ENCODE measurements at regions not wholly inside any gene's neighbourhood (a gene's known extent, or its start where the extent isn't known, plus 50 kb on each side); places are given as distances from the start of the nearest gene placed in this dataset.
"Not testable (repeated sequence)": the region's sequence is repeated elsewhere in the genome, so short reads cannot be mapped to it uniquely, and the experiment has no call there.

- no peak for DNase-seq (ENCODE audit: low spot score)
These were observed 254.2 kb downstream of the PLOD2 start for GRCh38 chr3:145906755-145907154.

- DNase-seq (ENCODE audit: low spot score): no peak
These were observed 250.0 kb downstream of the PLOD2 start for GRCh38 chr3:145911016-145911415.

- DNase-seq (ENCODE audit: low spot score): no peak
These were observed 245.2 kb downstream of the PLOD2 start for GRCh38 chr3:145915787-145916186.

GRCh38 chr3:145927736-145928135 lies 233.2 kb downstream of the PLOD2 start:
- DNase-seq (ENCODE audit: low spot score): not testable (repeated sequence)

GRCh38 chr3:145936971-145937370 lies 224.0 kb downstream of the PLOD2 start:
- no peak for DNase-seq (ENCODE audit: low spot score)

- no peak for DNase-seq (ENCODE audit: low spot score)
These were observed 221.6 kb downstream of the PLOD2 start for GRCh38 chr3:145939431-145939830.

- no peak for DNase-seq (ENCODE audit: low spot score)
These were observed 218.9 kb downstream of the PLOD2 start for GRCh38 chr3:145942052-145942451.

GRCh38 chr3:145943952-145944351 lies 217.0 kb downstream of the PLOD2 start:
- DNase-seq (ENCODE audit: low spot score): no peak

- no peak for DNase-seq (ENCODE audit: low spot score)
These were observed 209.5 kb downstream of the PLOD2 start for GRCh38 chr3:145951441-145951840.

GRCh38 chr3:145952536-145952935 lies 208.4 kb downstream of the PLOD2 start:
- no peak for DNase-seq (ENCODE audit: low spot score)

- DNase-seq (ENCODE audit: low spot score): no peak
These were observed 207.7 kb downstream of the PLOD2 start for GRCh38 chr3:145953316-145953715.

GRCh38 chr3:145959457-145960088 lies 201.4 kb downstream of the PLOD2 start:
- no peak for DNase-seq (ENCODE audit: low spot score)

- DNase-seq (ENCODE audit: low spot score): no peak
These were observed 197.9 kb downstream of the PLOD2 start for GRCh38 chr3:145963111-145963510.

- DNase-seq (ENCODE audit: low spot score): no peak
These were observed 193.9 kb downstream of the PLOD2 start for GRCh38 chr3:145967043-145967442.

- DNase-seq (ENCODE audit: low spot score): no peak
These were observed 189.8 kb downstream of the PLOD2 start for GRCh38 chr3:145971186-145971585.

GRCh38 chr3:145972851-145973250 lies 188.1 kb downstream of the PLOD2 start:
- no peak for DNase-seq (ENCODE audit: low spot score)

GRCh38 chr3:145981056-145981455 lies 179.9 kb downstream of the PLOD2 start:
- DNase-seq (ENCODE audit: low spot score): no peak

GRCh38 chr3:145983101-145983500 lies 177.9 kb downstream of the PLOD2 start:
- DNase-seq (ENCODE audit: low spot score): no peak
